KMS-11 (cell line): ENCODE measurements at regions not wholly inside any gene's neighbourhood (a gene's known extent, or its start where the extent isn't known, plus 50 kb on each side); places are given as distances from the start of the nearest gene placed in this dataset.
"Not testable (repeated sequence)": the region's sequence is repeated elsewhere in the genome, so short reads cannot be mapped to it uniquely, and the experiment has no call there.

ENCODE experiments used
- H2AFZ ChIP-seq: fragments of 200-600 bp; sonication (generic); 2 replicates; pipeline ENCODE4 v1.6.1; 2016; ENCODE audit warnings: antibody characterized with exemption, mixed run types, low read depth
- H3K27ac ChIP-seq: fragments of 200-600 bp; sonication (generic); 2 replicates; pipeline ENCODE4 v1.6.1; 2016; ENCODE audit warnings: mild to moderate bottlenecking, mixed run types
- H3K27me3 ChIP-seq: fragments of 200-600 bp; sonication (generic); 2 replicates; pipeline ENCODE4 v1.6.1; 2017; ENCODE audit warnings: mild to moderate bottlenecking, low read depth, mixed run types, moderate library complexity; ENCODE audit not compliant: insufficient read depth
- H3K36me3 ChIP-seq: fragments of 200-600 bp; sonication (generic); 2 replicates; pipeline ENCODE4 v1.6.1; 2017; ENCODE audit warnings: mild to moderate bottlenecking, mixed run types; ENCODE audit not compliant: insufficient read depth
- H3K4me1 ChIP-seq: fragments of 200-600 bp; sonication (generic); 2 replicates; pipeline ENCODE4 v1.6.1; 2016; ENCODE audit warnings: mild to moderate bottlenecking, low read depth, mixed run types; ENCODE audit not compliant: poor library complexity, severe bottlenecking
- H3K4me2 ChIP-seq: fragments of 200-600 bp; sonication (generic); 2 replicates; pipeline ENCODE4 v1.7.0; 2016; ENCODE audit warnings: mild to moderate bottlenecking, mixed run types
- H3K4me3 ChIP-seq: fragments of 200-600 bp; sonication (generic); IDR thresholded peaks from 2 replicates; pipeline ENCODE4 v1.6.1; 2017; ENCODE audit warnings: low read depth, low read length, mixed read lengths; ENCODE audit not compliant: insufficient read depth
- H3K79me2 ChIP-seq: fragments of 200-600 bp; sonication (generic); 2 replicates; pipeline ENCODE4 v1.6.1; 2016; ENCODE audit warnings: low read depth, mixed run types; ENCODE audit not compliant: insufficient read depth
- H3K9ac ChIP-seq: fragments of 200-600 bp; sonication (generic); 2 replicates; pipeline ENCODE4 v1.6.1; 2016; ENCODE audit warnings: mild to moderate bottlenecking, mixed run types
- H4K20me1 ChIP-seq: fragments of 200-600 bp; sonication (generic); 2 replicates; pipeline ENCODE4 v1.6.1; 2016; ENCODE audit warnings: mild to moderate bottlenecking, mixed run types; ENCODE audit not compliant: insufficient read depth
- CTCF ChIP-seq: fragments of 200-600 bp; sonication (generic); conservative IDR thresholded peaks from 2 replicates; pipeline ENCODE4 v1.6.1; 2017; ENCODE audit warnings: low read depth, mild to moderate bottlenecking, antibody characterized with exemption, low read length, moderate library complexity, mixed read lengths

DNA sequence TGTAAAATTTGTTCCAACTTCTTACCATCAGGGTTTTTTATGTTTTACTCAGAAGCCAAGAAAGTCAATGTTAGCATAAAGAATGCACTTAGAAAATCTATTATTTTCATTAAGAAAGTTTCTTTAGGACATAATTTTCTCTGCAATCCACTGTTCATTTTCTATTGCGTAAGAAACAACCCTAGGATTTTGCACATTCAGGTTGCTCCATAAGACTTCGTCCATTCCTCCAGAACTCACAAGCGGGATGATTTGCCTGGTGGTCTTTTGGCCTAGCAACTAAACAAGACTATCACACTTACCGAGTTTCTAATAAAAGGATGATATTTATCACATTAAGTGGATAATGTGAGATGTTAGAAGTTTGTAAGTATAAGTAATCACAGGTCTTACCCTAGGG is 376.3 kb upstream of the INTU start:
- Histone ChIP-seq H3K79me2 (no peaks in the 10 kb centered on the region), H3K4me2 (no peak overlapping the region), H3K27ac (no peak overlapping the region), H3K36me3 (no peaks in the 10 kb centered on the region), H3K4me3 (no peak overlapping the region), H3K9ac (no peak overlapping the region), H2AFZ (no peak overlapping the region), H3K4me1 (no peaks in the 10 kb centered on the region), H4K20me1 (no peaks in the 10 kb centered on the region), H3K27me3 (no peaks in the 10 kb centered on the region)
- TF ChIP-seq CTCF = no peak

DNA sequence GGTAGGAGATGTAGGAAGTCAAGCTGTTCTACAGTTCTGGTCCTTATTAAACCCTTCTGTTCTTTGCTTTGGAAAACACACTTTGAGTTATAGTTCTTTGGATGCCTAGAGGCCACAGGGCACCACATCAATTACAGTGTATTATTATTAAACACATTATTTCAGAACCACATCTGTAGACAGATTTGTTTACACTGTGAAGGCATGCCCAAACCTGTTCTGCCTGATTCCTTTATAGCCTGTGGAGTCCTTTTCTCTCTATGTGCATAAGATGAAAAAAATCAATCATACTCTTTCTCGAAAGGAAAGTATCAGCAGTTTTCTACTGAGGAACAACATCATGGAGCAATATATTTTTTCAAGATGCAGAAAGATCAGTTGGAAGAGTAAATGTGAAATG is 371.3 kb upstream of the INTU start:
- Histone ChIP-seq H3K79me2 (no peaks in the 10 kb centered on the region), H3K4me1 (no peaks in the 10 kb centered on the region), H3K27ac (no peak overlapping the region), H3K4me2 (no peak overlapping the region), H3K4me3 (no peak overlapping the region), H4K20me1 (no peaks in the 10 kb centered on the region), H3K9ac (no peak overlapping the region), H3K27me3 (no peaks in the 10 kb centered on the region), H2AFZ (no peak overlapping the region), H3K36me3 (no peaks in the 10 kb centered on the region)
- TF ChIP-seq CTCF = no peak

DNA sequence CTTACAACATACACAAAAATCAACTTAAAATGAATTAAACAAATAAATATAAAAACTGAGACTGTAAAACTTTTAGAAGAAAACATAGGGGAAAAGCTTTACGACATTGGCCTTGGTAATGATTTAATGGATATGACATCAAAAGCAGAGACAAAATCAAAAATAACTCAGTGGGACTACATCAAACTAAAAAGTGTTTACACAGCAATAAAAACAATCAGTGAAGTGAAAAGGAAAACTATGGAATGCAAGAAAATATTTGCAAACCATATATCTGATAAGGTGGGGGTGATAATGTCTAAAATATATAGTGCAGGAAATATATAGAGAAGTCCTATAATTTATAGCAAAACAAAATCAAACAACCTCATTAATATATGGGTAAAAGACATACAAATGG is 364.4 kb upstream of the INTU start:
- H3K4me2 ChIP-seq = no peak overlapping the region
- H3K9ac ChIP-seq = no peak overlapping the region
- no peaks in the 10 kb centered on the region for H4K20me1 ChIP-seq
- no peak overlapping the region for H3K27ac ChIP-seq
- H2AFZ ChIP-seq = no peak overlapping the region
- TF ChIP-seq CTCF = no peak
- H3K36me3 ChIP-seq = no peaks in the 10 kb centered on the region
- no peaks in the 10 kb centered on the region for H3K4me1 ChIP-seq
- H3K4me3 ChIP-seq = no peak overlapping the region
- no peaks in the 10 kb centered on the region for H3K27me3 ChIP-seq
- H3K79me2 ChIP-seq = no peaks in the 10 kb centered on the region

DNA sequence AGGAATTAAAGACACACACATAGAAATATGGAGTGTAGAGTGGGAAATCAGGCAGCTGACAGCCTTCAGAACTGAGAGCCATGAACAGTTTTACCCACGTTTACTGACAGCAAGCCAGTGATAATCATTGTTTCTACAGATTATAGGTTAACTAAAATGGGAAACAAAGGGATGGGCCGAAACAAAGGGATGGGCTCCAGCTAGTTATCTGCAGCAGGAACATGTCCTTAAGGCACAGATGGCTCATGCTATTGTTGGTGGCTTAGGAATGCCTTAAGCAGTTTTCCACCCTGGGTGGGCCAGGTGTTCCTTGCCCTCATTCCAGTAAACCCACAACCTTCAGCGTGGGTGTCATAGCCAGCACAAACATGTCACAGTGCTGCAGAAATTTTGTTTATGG is 355.7 kb upstream of the INTU start:
- not testable (repeated sequence) for H3K4me1 ChIP-seq, H3K79me2 ChIP-seq, H3K4me2 ChIP-seq

GRCh38 chr4:127284236-127284635 is 348.5 kb upstream of the INTU start:
- Histone ChIP-seq H3K4me2 (no peak overlapping the region), H3K9ac (no peak overlapping the region), H2AFZ (no peak overlapping the region), H3K27me3 (no peaks in the 10 kb centered on the region), H3K4me1 (no peaks in the 10 kb centered on the region), H3K36me3 (no peaks in the 10 kb centered on the region), H3K79me2 (no peaks in the 10 kb centered on the region), H4K20me1 (no peaks in the 10 kb centered on the region), H3K27ac (no peak overlapping the region), H3K4me3 (no peak overlapping the region)
- TF ChIP-seq CTCF = no peak

More for the DNA sequence above, 355.7 kb upstream of the INTU start:
- H3K4me3 ChIP-seq, H4K20me1 ChIP-seq, H2AFZ ChIP-seq, H3K9ac ChIP-seq, H3K36me3 ChIP-seq, H3K27ac ChIP-seq, H3K27me3 ChIP-seq: not testable (repeated sequence)
